MCF 10A (cell line): ENCODE measurements at regions not wholly inside any gene's neighbourhood (a gene's known extent, or its start where the extent isn't known, plus 50 kb on each side); places are given as distances from the start of the nearest gene placed in this dataset.
"Not testable (repeated sequence)": the region's sequence is repeated elsewhere in the genome, so short reads cannot be mapped to it uniquely, and the experiment has no call there.

Experiments
- BruUV-seq: library from RNA; stranded (reverse); fragments of 400-500 nt; replicated peaks from 2 replicates; lab custom pipeline; 2021; lab: Mats Ljungman, UMichigan
- CTCF ChIA-PET: fragments of 300-600 bp; sonication (Branson Sonifier 250); formaldehyde crosslinking; extraction: SDS; loops from one replicate; lab custom pipeline; 2021; ENCODE audit warnings: antibody characterized with exemption, inconsistent platforms; lab: Yijun Ruan, JAX
- POLR2A ChIA-PET: fragments of 300-600, 350-650 bp; sonication (Branson Sonifier 250); formaldehyde crosslinking; extraction: SDS; loops from one replicate; lab custom pipeline; 2020; ENCODE audit warnings: antibody characterized with exemption, inconsistent platforms; lab: Yijun Ruan, JAX
- DNase-seq: peaks from one replicate; pipeline ENCODE4 v3.0.0-alpha.2; 2018; ENCODE audit not compliant: unreplicated experiment
- H3K27ac Mint-ChIP-seq: one replicate; pipeline ENCODE4 v1.8.0; 2022; ENCODE audit warnings: mild to moderate bottlenecking, low read depth, mixed read lengths; ENCODE audit not compliant: unreplicated experiment
- H3K27me3 Mint-ChIP-seq: one replicate; pipeline ENCODE4 v1.8.0; 2022; ENCODE audit warnings: mixed read lengths; ENCODE audit not compliant: insufficient read depth, unreplicated experiment
- H3K36me3 Mint-ChIP-seq: one replicate; pipeline ENCODE4 v1.8.0; 2022; ENCODE audit warnings: mild to moderate bottlenecking, moderate library complexity, mixed read lengths; ENCODE audit not compliant: insufficient read depth, unreplicated experiment
- H3K4me1 Mint-ChIP-seq: one replicate; pipeline ENCODE4 v1.8.0; 2022; ENCODE audit warnings: mixed read lengths; ENCODE audit not compliant: insufficient read depth, unreplicated experiment
- H3K4me3 Mint-ChIP-seq: one replicate; pipeline ENCODE4 v1.8.0; 2022; ENCODE audit warnings: mild to moderate bottlenecking, moderate library complexity, mixed read lengths; ENCODE audit not compliant: unreplicated experiment
- H3K9me3 Mint-ChIP-seq: one replicate; pipeline ENCODE4 v1.8.0; 2022; ENCODE audit warnings: mixed read lengths; ENCODE audit not compliant: unreplicated experiment
- CTCF ChIP-seq: fragments of 200-600 bp; IDR thresholded peaks from one replicate; pipeline ENCODE4 v1.8.0; 2022; ENCODE audit warnings: antibody characterized with exemption, mild to moderate bottlenecking; ENCODE audit not compliant: unreplicated experiment
- intact Hi-C: fragments of 100-400 bp; cut with micrococcal nuclease; formaldehyde crosslinking; loops from 2 replicates; pipeline ENCODE4 v1.14.1; 2022

- intact Hi-C loops: no loop called here
- POLR2A ChIA-PET: no interaction called here
- no peak for TF ChIP-seq CTCF
These were observed 102.7 kb upstream of the PRSS1 start for GRCh38 chr7:142646386-142647140.

GRCh38 chr7:142645777-142646176 is 103.5 kb upstream of the PRSS1 start:
- no TSS peak for BruUV-seq
- H3K36me3 Mint-ChIP-seq: no peaks in the 10 kb centered on the region
- no peak overlapping the region for H3K27ac Mint-ChIP-seq
- H3K4me1 Mint-ChIP-seq: no peaks in the 10 kb centered on the region
- no peak for DNase-seq
- POLR2A ChIA-PET: no interaction called here
- no peaks in the 10 kb centered on the region for H3K9me3 Mint-ChIP-seq
- CTCF ChIA-PET: interaction anchor here (0.7 to 1.9 kb wide), 3 partner anchors 9 to 569 kb away, joined by 3 to 4 read pairs (median 3); no protein-coding TSS in a partner anchor
- intact Hi-C loops: no loop called here
- H3K4me3 Mint-ChIP-seq: no peak overlapping the region
- no peak for TF ChIP-seq CTCF
- H3K27me3 Mint-ChIP-seq: peaks cover 100% of the 10 kb centered on the region

More at GRCh38 chr7:142646386-142647140, 102.7 kb upstream of the PRSS1 start:
- Mint-ChIP-seq H3K4me1 (no peaks in the 10 kb centered on the region), H3K27ac (no peak overlapping the region), H3K4me3 (no peak overlapping the region), H3K9me3 (no peaks in the 10 kb centered on the region), H3K27me3 (peaks cover 100% of the 10 kb centered on the region), H3K36me3 (no peaks in the 10 kb centered on the region)
- DNase-seq: no peak
- CTCF ChIA-PET: interaction anchor here (0.7 to 1.9 kb wide), 2 partner anchors 9 to 160 kb away, joined by 3 to 4 read pairs; no protein-coding TSS in a partner anchor
- BruUV-seq: no TSS peak

GRCh38 chr7:142642316-142642715 is 107.0 kb upstream of the PRSS1 start:
- H3K36me3 Mint-ChIP-seq: no peaks in the 10 kb centered on the region
- no peak overlapping the region for H3K27ac Mint-ChIP-seq
- intact Hi-C loops: no loop called here
- ChIA-PET CTCF (interaction anchor here (1.0 to 3.7 kb wide), 3 partner anchors 10 to 361 kb away, joined by 4 to 15 read pairs (median 9); no protein-coding TSS in a partner anchor), POLR2A (no interaction called here)
- H3K27me3 Mint-ChIP-seq: peaks cover 100% of the 10 kb centered on the region
- no peak for TF ChIP-seq CTCF
- BruUV-seq: no TSS peak
- H3K4me1 Mint-ChIP-seq: no peaks in the 10 kb centered on the region
- no peak for DNase-seq
- H3K4me3 Mint-ChIP-seq: no peak overlapping the region
- H3K9me3 Mint-ChIP-seq: no peaks in the 10 kb centered on the region

GRCh38 chr7:142641252-142641651 is 108.0 kb upstream of the PRSS1 start:
- H3K4me3 Mint-ChIP-seq, H3K9me3 Mint-ChIP-seq, H3K36me3 Mint-ChIP-seq, BruUV-seq, POLR2A ChIA-PET, H3K4me1 Mint-ChIP-seq, intact Hi-C loops, DNase-seq, H3K27ac Mint-ChIP-seq: not testable (repeated sequence)
- peaks cover 100% of the 10 kb centered on the region for H3K27me3 Mint-ChIP-seq
- CTCF ChIA-PET: interaction anchor here (2.0 to 3.7 kb wide), 2 partner anchors 9 to 142 kb away, joined by 9 to 15 read pairs; no protein-coding TSS in a partner anchor
